HepG2 (cell line): ENCODE measurements at regions not wholly inside any gene's neighbourhood (a gene's known extent, or its start where the extent isn't known, plus 50 kb on each side); places are given as distances from the start of the nearest gene placed in this dataset.

Experiments
- CTCF ChIP-seq: sonication (generic); formaldehyde crosslinking; IDR thresholded peaks from 2 replicates; pipeline ENCODE4 v1.5.0; 2020; ENCODE audit warnings: mild to moderate bottlenecking, missing genetic modification reagents, moderate library complexity
- TF ChIP-seq, protein P1 (sequence below): IDR thresholded peaks from 2 replicates; pipeline ENCODE4 v1.6.1; 2012; ENCODE audit warnings: low read length, improper control_type of control experiment

GRCh38 chr6:50635429-50635828, 77.9 kb upstream of the TFAP2D start:
- TF ChIP-seq CTCF, result no peak
- TF ChIP-seq, protein P1, sequence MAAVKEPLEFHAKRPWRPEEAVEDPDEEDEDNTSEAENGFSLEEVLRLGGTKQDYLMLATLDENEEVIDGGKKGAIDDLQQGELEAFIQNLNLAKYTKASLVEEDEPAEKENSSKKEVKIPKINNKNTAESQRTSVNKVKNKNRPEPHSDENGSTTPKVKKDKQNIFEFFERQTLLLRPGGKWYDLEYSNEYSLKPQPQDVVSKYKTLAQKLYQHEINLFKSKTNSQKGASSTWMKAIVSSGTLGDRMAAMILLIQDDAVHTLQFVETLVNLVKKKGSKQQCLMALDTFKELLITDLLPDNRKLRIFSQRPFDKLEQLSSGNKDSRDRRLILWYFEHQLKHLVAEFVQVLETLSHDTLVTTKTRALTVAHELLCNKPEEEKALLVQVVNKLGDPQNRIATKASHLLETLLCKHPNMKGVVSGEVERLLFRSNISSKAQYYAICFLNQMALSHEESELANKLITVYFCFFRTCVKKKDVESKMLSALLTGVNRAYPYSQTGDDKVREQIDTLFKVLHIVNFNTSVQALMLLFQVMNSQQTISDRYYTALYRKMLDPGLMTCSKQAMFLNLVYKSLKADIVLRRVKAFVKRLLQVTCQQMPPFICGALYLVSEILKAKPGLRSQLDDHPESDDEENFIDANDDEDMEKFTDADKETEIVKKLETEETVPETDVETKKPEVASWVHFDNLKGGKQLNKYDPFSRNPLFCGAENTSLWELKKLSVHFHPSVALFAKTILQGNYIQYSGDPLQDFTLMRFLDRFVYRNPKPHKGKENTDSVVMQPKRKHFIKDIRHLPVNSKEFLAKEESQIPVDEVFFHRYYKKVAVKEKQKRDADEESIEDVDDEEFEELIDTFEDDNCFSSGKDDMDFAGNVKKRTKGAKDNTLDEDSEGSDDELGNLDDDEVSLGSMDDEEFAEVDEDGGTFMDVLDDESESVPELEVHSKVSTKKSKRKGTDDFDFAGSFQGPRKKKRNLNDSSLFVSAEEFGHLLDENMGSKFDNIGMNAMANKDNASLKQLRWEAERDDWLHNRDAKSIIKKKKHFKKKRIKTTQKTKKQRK, result no peak
